ENCODE measurements at regions not wholly inside any gene's neighbourhood (a gene's known extent, or its start where the extent isn't known, plus 50 kb on each side); places are given as distances from the start of the nearest gene placed in this dataset.

- intact Hi-C loops (cut with DNase I; ENCODE audit: low total_unique reads), result no loop called here
- Histone ChIP-seq H3K27me3 (no peaks in the 10 kb centered on the region), H3K4me1 (no peaks in the 10 kb centered on the region), H3K4me3 (no peak overlapping the region), H3K36me3 (no peaks in the 10 kb centered on the region), H3K9me3 (no peaks in the 10 kb centered on the region), H3K27ac (no peak overlapping the region)
- WGBS, 5 donors, result 88 to 97% (median 94%) methylated on average over 4 of the region's 4 CpGs
- TF ChIP-seq POLR2AphosphoS5 (IDR thresholded peaks at IDR 0.05) (no peak), CTCF (IDR thresholded peaks at IDR 0.05) (no peak), EP300 (IDR thresholded peaks at IDR 0.05) (no peak), POLR2A (IDR thresholded peaks at IDR 0.05) (no peak)
- no peak for DNase-seq
Measured at GRCh38 chr18:45290364-45290763, 324.9 kb upstream of the SLC14A2 start.

- H3K4me3 ChIP-seq, result no peak overlapping the region
- H3K27ac ChIP-seq, result no peak overlapping the region
- 75 to 84% (median 79%) methylated on average over 17 of the region's 17 CpGs for WGBS, 5 donors
- no peaks in the 10 kb centered on the region for H3K4me1 ChIP-seq
- TF ChIP-seq CTCF (IDR thresholded peaks at IDR 0.05), result no peak
- TF ChIP-seq EP300 (IDR thresholded peaks at IDR 0.05), result no peak
- TF ChIP-seq POLR2AphosphoS5 (IDR thresholded peaks at IDR 0.05), result no peak
- TF ChIP-seq POLR2A (IDR thresholded peaks at IDR 0.05), result no peak
- H3K36me3 ChIP-seq, result no peaks in the 10 kb centered on the region
- H3K9me3 ChIP-seq, result no peaks in the 10 kb centered on the region
- intact Hi-C loops (cut with DNase I; ENCODE audit: low total_unique reads), result no loop called here
- DNase-seq, result peak in 1 of 2 donors; percentile 48
- no peaks in the 10 kb centered on the region for H3K27me3 ChIP-seq
Measured at GRCh38 chr18:45291621-45292615, 323.4 kb upstream of the SLC14A2 start.

GRCh38 chr18:45295388-45295787 is 319.9 kb upstream of the SLC14A2 start:
- no peak overlapping the region for H3K4me3 ChIP-seq
- no peaks in the 10 kb centered on the region for H3K9me3 ChIP-seq
- no peak overlapping the region for H3K27ac ChIP-seq
- no peaks in the 10 kb centered on the region for H3K27me3 ChIP-seq
- TF ChIP-seq CTCF (IDR thresholded peaks at IDR 0.05) (no peak), POLR2A (IDR thresholded peaks at IDR 0.05) (no peak), EP300 (IDR thresholded peaks at IDR 0.05) (no peak), POLR2AphosphoS5 (IDR thresholded peaks at IDR 0.05) (no peak)
- no peaks in the 10 kb centered on the region for H3K36me3 ChIP-seq
- intact Hi-C loops (cut with DNase I; ENCODE audit: low total_unique reads), result no loop called here
- DNase-seq, result no peak
- no peaks in the 10 kb centered on the region for H3K4me1 ChIP-seq
- 77 to 87% (median 83%) methylated on average over 6 of the region's 6 CpGs for WGBS, 5 donors

- H3K36me3 ChIP-seq, result no peaks in the 10 kb centered on the region
- 73 to 84% (median 77%) methylated on average over 3 of the region's 3 CpGs for WGBS, 5 donors
Measured at GRCh38 chr18:45298986-45299385, 316.3 kb upstream of the SLC14A2 start.

More at GRCh38 chr18:45298986-45299385, 316.3 kb upstream of the SLC14A2 start:
- no peak overlapping the region for H3K27ac ChIP-seq
- no peaks in the 10 kb centered on the region for H3K9me3 ChIP-seq
- no peaks in the 10 kb centered on the region for H3K4me1 ChIP-seq
- no peak for DNase-seq
- TF ChIP-seq CTCF (IDR thresholded peaks at IDR 0.05) (no peak), POLR2AphosphoS5 (IDR thresholded peaks at IDR 0.05) (no peak), POLR2A (IDR thresholded peaks at IDR 0.05) (no peak), EP300 (IDR thresholded peaks at IDR 0.05) (no peak)
- intact Hi-C loops (cut with DNase I; ENCODE audit: low total_unique reads), result no loop called here
- no peaks in the 10 kb centered on the region for H3K27me3 ChIP-seq
- H3K4me3 ChIP-seq, result no peak overlapping the region

Measured in stomach (tissue), 8 donors.